Thyroid gland (tissue), 4 donors: ENCODE measurements at regions not wholly inside any gene's neighbourhood (a gene's known extent, or its start where the extent isn't known, plus 50 kb on each side); places are given as distances from the start of the nearest gene placed in this dataset.

Experiments
- DNase-seq, 2 donors: peaks; one replicate each; pipeline ENCODE4 v3.0.0-alpha.2; 2019
- H3K27ac ChIP-seq, 3 donors: fragments of 200-600 bp; sonication (generic); 1 replicate in 2 of 3; 2 replicates in 1 of 3; pipeline ENCODE4 v1.5.1; 2016 to 2019; ENCODE audit warnings: mild to moderate bottlenecking in 1 of 3, moderate library complexity in 1 of 3
- H3K27me3 ChIP-seq: fragments of 200-600 bp; sonication (generic); one replicate; pipeline ENCODE4 v1.5.1; 2019
- H3K36me3 ChIP-seq, 2 donors: fragments of 200-600 bp; sonication (generic); one replicate each; pipeline ENCODE4 v1.5.1; 2016 to 2019
- H3K4me1 ChIP-seq, 2 donors: fragments of 200-600 bp; sonication (generic); one replicate each; pipeline ENCODE4 v1.5.1; 2017 to 2019
- H3K4me3 ChIP-seq, 3 donors: fragments of 200-600 bp; sonication (generic); replicated peaks in 1 of 3; 1 replicate in 2 of 3; 2 replicates in 1 of 3; pipeline ENCODE4 v1.5.1; 2016; ENCODE audit warnings: mild to moderate bottlenecking in 1 of 3
- H3K9me3 ChIP-seq: fragments of 200-600 bp; sonication (generic); one replicate; pipeline ENCODE4 v1.5.1; 2017
- CTCF ChIP-seq, 6 experiments: fragments of 200-600 bp in 3 of 6; fragments of 450-650 bp in 3 of 6; sonication (generic) in 3 of 6; IDR thresholded peaks; one replicate each; pipeline ENCODE4 v1.5.1; 2016 to 2019; ENCODE audit warnings: antibody characterized with exemption in 6 of 6, mild to moderate bottlenecking in 2 of 6, inconsistent platforms in 1 of 6, moderate library complexity in 1 of 6
- POLR2A ChIP-seq, 2 donors: fragments of 450-650 bp; IDR thresholded peaks; one replicate each; pipeline ENCODE4 v1.6.1; 2017; ENCODE audit warnings: antibody characterized with exemption in 2 of 2, mild to moderate bottlenecking in 2 of 2, moderate library complexity in 1 of 2
- WGBS, 2 donors: methylation state at CpG; one replicate each; pipeline ENCODE4 v1.1.5; 2017; 5-methylcytosine and 5-hydroxymethylcytosine counted together
- intact Hi-C: fragments of 100-400 bp; cut with DNase I; formaldehyde crosslinking; loops from one replicate; pipeline ENCODE4 v1.15.1; 2023

DNA sequence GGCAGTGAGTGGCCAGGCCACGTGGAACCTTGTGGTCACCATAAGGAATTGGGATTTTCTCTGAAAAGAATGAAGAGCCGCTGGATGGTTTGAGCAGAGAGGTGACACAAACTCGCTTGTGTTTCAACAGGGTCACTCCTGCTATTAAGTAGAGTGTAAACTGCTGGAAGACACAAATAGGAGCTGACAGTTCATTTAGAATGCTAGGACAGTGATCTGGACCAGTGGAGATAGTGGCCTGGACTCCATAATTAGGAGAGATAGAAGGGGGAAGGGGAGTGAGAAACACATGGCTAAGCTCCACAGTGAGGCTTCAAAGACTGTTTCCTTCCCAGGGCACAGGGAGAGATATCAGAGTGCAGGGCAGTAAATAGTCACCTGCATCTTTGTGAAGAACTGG is 381.1 kb upstream of the ST6GAL2 start:
- intact Hi-C loops: no loop called here
- Histone ChIP-seq H3K27me3 (no peaks in the 10 kb centered on the region), H3K4me3 (no peak overlapping the region), H3K4me1 (no peaks in the 10 kb centered on the region), H3K9me3 (no peaks in the 10 kb centered on the region), H3K27ac (no peak overlapping the region), H3K36me3 (no peaks in the 10 kb centered on the region)
- 91 to 100% methylated on average over 3 of the region's 3 CpGs for WGBS, 2 donors
- DNase-seq: no peak
- TF ChIP-seq CTCF (IDR thresholded peaks at IDR 0.05) (no peak), POLR2A (IDR thresholded peaks at IDR 0.05) (no peak)

GRCh38 chr2:107276034-107276433 is 390.1 kb upstream of the ST6GAL2 start:
- no peak for DNase-seq
- Histone ChIP-seq H3K9me3 (no peaks in the 10 kb centered on the region), H3K27me3 (no peaks in the 10 kb centered on the region), H3K4me3 (no peak overlapping the region), H3K4me1 (peaks cover 0 to 5% of the 10 kb centered on the region in 2 donors), H3K36me3 (no peaks in the 10 kb centered on the region), H3K27ac (no peak overlapping the region)
- WGBS, 2 donors: 78 to 82% methylated on average over 2 of the region's 2 CpGs
- intact Hi-C loops: no loop called here
- TF ChIP-seq CTCF (IDR thresholded peaks at IDR 0.05) (no peak), POLR2A (IDR thresholded peaks at IDR 0.05) (no peak)

DNA sequence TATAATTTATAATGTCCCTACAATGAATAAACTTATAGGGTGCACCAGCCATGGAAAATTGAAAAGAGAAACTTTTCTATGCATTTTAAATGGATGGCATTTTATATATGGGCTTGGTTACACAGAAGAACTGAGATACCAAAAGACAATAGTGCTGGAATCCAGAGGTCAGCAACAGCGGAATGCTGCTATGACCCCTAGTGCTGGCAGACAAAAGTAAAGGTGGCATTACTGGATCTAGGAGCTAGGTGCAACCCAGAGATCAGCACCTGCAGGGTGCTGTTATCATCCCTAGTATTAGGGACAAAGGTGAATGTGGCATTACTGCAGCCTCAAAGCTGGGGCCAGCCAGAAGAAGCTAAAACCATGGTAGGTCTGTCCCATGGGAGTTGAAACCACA is 392.7 kb upstream of the ST6GAL2 start:
- Histone ChIP-seq H3K9me3 (no peaks in the 10 kb centered on the region), H3K4me3 (no peak overlapping the region), H3K36me3 (no peaks in the 10 kb centered on the region), H3K27me3 (no peaks in the 10 kb centered on the region), H3K27ac (no peak overlapping the region), H3K4me1 (peaks cover 4 to 5% of the 10 kb centered on the region in 2 donors)
- DNase-seq: no peak
- intact Hi-C loops: no loop called here
- 94 to 96% methylated on average over 1 of the region's 1 CpG for WGBS, 2 donors
- no peak for TF ChIP-seq POLR2A (IDR thresholded peaks at IDR 0.05)
- no peak for TF ChIP-seq CTCF (IDR thresholded peaks at IDR 0.05)

DNA sequence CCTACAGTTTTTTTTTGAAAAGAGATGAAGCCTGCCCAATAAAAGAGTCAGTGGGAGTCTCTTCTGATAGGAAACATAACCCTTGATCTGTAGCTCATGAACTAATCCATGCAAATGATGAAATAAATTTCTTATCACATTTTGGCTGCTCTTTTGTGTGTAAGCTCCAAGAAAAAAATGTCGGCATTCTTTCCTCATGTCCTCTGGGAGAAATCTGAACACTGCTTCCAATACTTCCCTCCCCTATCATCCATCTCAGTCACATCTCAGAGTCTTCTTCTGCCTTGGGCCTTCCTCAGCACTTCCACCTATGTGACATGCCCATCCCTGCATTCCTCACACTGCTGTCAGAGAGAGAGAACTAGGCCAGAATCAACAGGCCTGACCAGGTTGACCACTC is 395.7 kb upstream of the ST6GAL2 start:
- no peaks in the 10 kb centered on the region for H3K36me3 ChIP-seq
- no peaks in the 10 kb centered on the region for H3K27me3 ChIP-seq
- no peak overlapping the region for H3K27ac ChIP-seq
- WGBS, 2 donors: 78% methylated on average over 1 of the region's 1 CpG
- intact Hi-C loops: no loop called here
- no peak for TF ChIP-seq CTCF (IDR thresholded peaks at IDR 0.05)
- no peak for TF ChIP-seq POLR2A (IDR thresholded peaks at IDR 0.05)
- DNase-seq: no peak
- H3K9me3 ChIP-seq: no peaks in the 10 kb centered on the region
- peaks cover 4 to 5% of the 10 kb centered on the region in 2 donors for H3K4me1 ChIP-seq
- no peak overlapping the region for H3K4me3 ChIP-seq

DNA sequence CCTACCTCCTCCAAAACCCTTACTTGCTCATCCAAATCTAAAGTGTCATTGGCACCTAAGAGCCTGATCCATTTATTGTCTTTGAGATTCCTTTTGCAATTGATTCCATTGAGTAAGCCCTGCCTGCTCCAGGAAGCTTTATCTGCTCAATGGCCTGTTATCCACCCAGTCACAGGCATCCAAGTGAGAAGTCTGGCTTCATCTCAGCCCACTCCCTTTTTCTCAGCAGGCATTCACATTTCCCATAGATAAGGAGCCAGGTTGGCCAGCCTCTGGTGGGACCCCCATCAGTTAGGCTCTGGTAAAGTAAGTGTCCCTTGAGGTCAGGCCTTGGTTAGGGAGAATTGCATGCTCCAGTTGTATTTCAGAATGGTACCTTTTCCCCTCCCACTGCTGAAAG is 396.2 kb upstream of the ST6GAL2 start:
- Histone ChIP-seq H3K27ac (no peak overlapping the region), H3K4me3 (no peak overlapping the region), H3K4me1 (peaks cover 4 to 5% of the 10 kb centered on the region in 2 donors), H3K9me3 (no peaks in the 10 kb centered on the region), H3K36me3 (no peaks in the 10 kb centered on the region), H3K27me3 (no peaks in the 10 kb centered on the region)
- intact Hi-C loops: no loop called here
- no peak for TF ChIP-seq CTCF (IDR thresholded peaks at IDR 0.05)
- no peak for TF ChIP-seq POLR2A (IDR thresholded peaks at IDR 0.05)
- DNase-seq: no peak
